H9 (cell line): ENCODE measurements at regions not wholly inside any gene's neighbourhood (a gene's known extent, or its start where the extent isn't known, plus 50 kb on each side); places are given as distances from the start of the nearest gene placed in this dataset.

Source experiments
- DNase-seq: peaks from one replicate; pipeline ENCODE4 v3.0.0-alpha.2; 2017
- H2AFZ ChIP-seq: one replicate; pipeline ENCODE4 v1.6.1; 2013; ENCODE audit warnings: mild to moderate bottlenecking, low read length, control low read depth, moderate library complexity
- H2AK5ac ChIP-seq: 2 replicates; pipeline ENCODE4 v1.6.1; 2013; ENCODE audit warnings: low read length, control low read depth, mixed read lengths; ENCODE audit not compliant: insufficient read length
- H2BK120ac ChIP-seq: one replicate; pipeline ENCODE4 v1.6.1; 2013; ENCODE audit warnings: low read depth, mild to moderate bottlenecking, low read length, control low read depth, inconsistent platforms; ENCODE audit not compliant: poor library complexity, severe bottlenecking
- H2BK12ac ChIP-seq: 2 replicates; pipeline ENCODE4 v1.6.1; 2013; ENCODE audit warnings: low read length, control low read depth, mixed read lengths, low read depth; ENCODE audit not compliant: insufficient read length
- H2BK15ac ChIP-seq: 2 replicates; pipeline ENCODE4 v1.6.1; 2013; ENCODE audit warnings: low read depth, low read length, control low read depth
- H2BK20ac ChIP-seq: one replicate; pipeline ENCODE4 v1.6.1; 2013; ENCODE audit warnings: low read depth, mild to moderate bottlenecking, low read length, control low read depth, inconsistent platforms; ENCODE audit not compliant: poor library complexity, severe bottlenecking
- H2BK5ac ChIP-seq: 2 replicates; pipeline ENCODE4 v1.6.1; 2013; ENCODE audit warnings: low read length, control low read depth, mixed read lengths; ENCODE audit not compliant: insufficient read length
- H3K14ac ChIP-seq: 2 replicates; pipeline ENCODE4 v1.6.1; 2013; ENCODE audit warnings: low read length, control low read depth; ENCODE audit not compliant: insufficient read depth
- H3K18ac ChIP-seq: 2 replicates; pipeline ENCODE4 v1.6.1; 2013; ENCODE audit warnings: low read depth, mild to moderate bottlenecking, mixed read lengths, low read length, control low read depth; ENCODE audit not compliant: insufficient read length
- H3K23ac ChIP-seq: 2 replicates; pipeline ENCODE4 v1.6.1; 2013; ENCODE audit warnings: low read length, control low read depth, mixed read lengths, low read depth; ENCODE audit not compliant: insufficient read length
- H3K23me2 ChIP-seq: 2 replicates; pipeline ENCODE4 v1.6.1; 2013; ENCODE audit warnings: low read depth, mild to moderate bottlenecking, mixed read lengths, low read length, control low read depth; ENCODE audit not compliant: insufficient read length, poor library complexity, severe bottlenecking
- H3K27ac ChIP-seq: 2 replicates; pipeline ENCODE4 v1.5.1; 2013; ENCODE audit warnings: low read length, control low read depth, mixed read lengths, low read depth; ENCODE audit not compliant: insufficient read length
- H3K27me3 ChIP-seq: 2 replicates; pipeline ENCODE4 v1.6.1; 2013; ENCODE audit warnings: low read length, control low read depth, inconsistent platforms; ENCODE audit not compliant: insufficient read depth
- H3K4ac ChIP-seq: 2 replicates; pipeline ENCODE4 v1.6.1; 2013; ENCODE audit warnings: low read depth, mild to moderate bottlenecking, control low read depth, inconsistent platforms, low read length, moderate library complexity
- H3K4me1 ChIP-seq: 2 replicates; pipeline ENCODE4 v1.6.1; 2013; ENCODE audit warnings: low read length, control low read depth, inconsistent platforms; ENCODE audit not compliant: insufficient read depth
- H3K4me2 ChIP-seq: 2 replicates; pipeline ENCODE4 v1.6.1; 2013; ENCODE audit warnings: low read length, control low read depth, mixed read lengths; ENCODE audit not compliant: insufficient read length, insufficient read depth
- H3K56ac ChIP-seq: 2 replicates; pipeline ENCODE4 v1.6.1; 2013; ENCODE audit warnings: low read depth, mild to moderate bottlenecking, mixed read lengths, low read length, control low read depth; ENCODE audit not compliant: insufficient read length
- H3K79me1 ChIP-seq: 2 replicates; pipeline ENCODE4 v1.6.1; 2013; ENCODE audit warnings: low read depth, mild to moderate bottlenecking, moderate library complexity, low read length, control low read depth, inconsistent platforms; ENCODE audit not compliant: insufficient read depth, poor library complexity, severe bottlenecking
- H3K79me2 ChIP-seq: 2 replicates; pipeline ENCODE4 v1.6.1; 2013; ENCODE audit warnings: low read length, control low read depth, inconsistent platforms; ENCODE audit not compliant: insufficient read depth
- H3K9ac ChIP-seq: 2 replicates; pipeline ENCODE4 v1.6.1; 2013; ENCODE audit warnings: low read length, control low read depth, mixed read lengths; ENCODE audit not compliant: insufficient read length; ENCODE audit errors: extremely low read depth
- H3K9me3 ChIP-seq: one replicate; pipeline ENCODE4 v1.6.1; 2013; ENCODE audit warnings: low read depth, low read length, inconsistent platforms; ENCODE audit not compliant: control insufficient read depth
- H3T11ph ChIP-seq: one replicate; pipeline ENCODE4 v1.6.1; 2013; ENCODE audit warnings: mild to moderate bottlenecking, low read length, control low read depth, inconsistent platforms
- H4K20me1 ChIP-seq: one replicate; pipeline ENCODE4 v1.6.1; 2013; ENCODE audit not compliant: control insufficient read depth, insufficient read length, insufficient read depth
- H4K5ac ChIP-seq: 2 replicates; pipeline ENCODE4 v1.6.1; 2013; ENCODE audit warnings: low read depth, mild to moderate bottlenecking, mixed read lengths, low read length, control low read depth; ENCODE audit not compliant: insufficient read length
- H4K8ac ChIP-seq: replicated peaks from 2 replicates; pipeline ENCODE4 v1.6.1; 2013; ENCODE audit warnings: low read length, control low read depth, mixed read lengths, low read depth; ENCODE audit not compliant: insufficient read length
- H4K91ac ChIP-seq: 2 replicates; pipeline ENCODE4 v1.6.1; 2013; ENCODE audit warnings: low read depth, mild to moderate bottlenecking, moderate library complexity, mixed read lengths, low read length, control low read depth; ENCODE audit not compliant: insufficient read length
- H3K27ac Mint-ChIP-seq, 3 experiments: 2 replicates in 2 of 3; 3 replicates in 1 of 3; pipeline ENCODE4 v1.8.0; 2020 to 2021; ENCODE audit warnings: mixed read lengths in 3 of 3, mild to moderate bottlenecking in 1 of 3, moderate library complexity in 1 of 3
- H3K27me3 Mint-ChIP-seq: 2 replicates; pipeline ENCODE4 v1.8.0; 2021; ENCODE audit warnings: low read depth, mild to moderate bottlenecking, moderate library complexity, mixed read lengths
- H3K36me3 Mint-ChIP-seq, 3 experiments: 2 replicates in 2 of 3; 3 replicates in 1 of 3; pipeline ENCODE4 v1.8.0; 2020 to 2021; ENCODE audit warnings: low read depth in 3 of 3, mixed read lengths in 3 of 3; ENCODE audit not compliant: insufficient read depth in 1 of 3
- H3K4me1 Mint-ChIP-seq, 2 experiments: 2 replicates each; pipeline ENCODE4 v1.8.0; 2020; ENCODE audit warnings: mixed read lengths in 2 of 2
- H3K4me3 Mint-ChIP-seq, 2 experiments: 2 replicates in 1 of 2; 3 replicates in 1 of 2; pipeline ENCODE4 v1.8.0; 2020 to 2021; ENCODE audit warnings: mild to moderate bottlenecking in 2 of 2, mixed read lengths in 2 of 2, moderate library complexity in 1 of 2
- H3K9me3 Mint-ChIP-seq, 2 experiments: 2 replicates in 1 of 2; 3 replicates in 1 of 2; pipeline ENCODE4 v1.8.0; 2020; ENCODE audit warnings: mild to moderate bottlenecking in 2 of 2, mixed read lengths in 2 of 2, moderate library complexity in 1 of 2
- CTCF ChIP-seq: fragments of 200-600 bp; sonication (generic); conservative IDR thresholded peaks from 3 replicates; pipeline ENCODE4 v1.8.0; 2021; ENCODE audit warnings: antibody characterized with exemption, mild to moderate bottlenecking
- WGBS: extraction: QIAGEN DNeasy Blood & Tissue Kit; methylation state at CpG from one replicate; pipeline ENCODE4 v1.1.7; 2013; ENCODE audit warnings: missing lambda C conversion rate, low lambda C conversion rate, mixed read lengths; ENCODE audit not compliant: insufficient read length; ENCODE audit errors: extremely low coverage; 5-methylcytosine and 5-hydroxymethylcytosine counted together

- no peak for TF ChIP-seq CTCF
- H3K4me1 Mint-ChIP-seq: peaks cover 2 to 6% of the 10 kb centered on the region in 2 experiments; a peak in 2 of 4 replicates
- no peak for DNase-seq
- Histone ChIP-seq H3K9me3 (no peaks in the 10 kb centered on the region), H2BK120ac (no peak overlapping the region), H3K27me3 (no peaks in the 10 kb centered on the region), H3K23me2 (no peaks in the 10 kb centered on the region), H3K4ac (no peak overlapping the region), H4K20me1 (no peaks in the 10 kb centered on the region), H3K79me1 (no peaks in the 10 kb centered on the region), H2BK15ac (no peak overlapping the region), H2AK5ac (no peak overlapping the region), H2BK20ac (no peak overlapping the region), H4K91ac (no peak overlapping the region), H2BK12ac (no peak overlapping the region), H3K56ac (no peak overlapping the region), H3T11ph (no peak overlapping the region), H3K14ac (no peak overlapping the region), H2BK5ac (no peak overlapping the region), H3K23ac (no peak overlapping the region), H3K4me1 (no peaks in the 10 kb centered on the region; the same call in 1 of the 2 replicates), H4K5ac (no peak overlapping the region), H3K27ac (no peak overlapping the region), H3K9ac (no peak overlapping the region), H3K4me2 (no peak overlapping the region), H4K8ac (no peak overlapping the region), H2AFZ (no peak overlapping the region), H3K79me2 (no peaks in the 10 kb centered on the region), H3K18ac (no peak overlapping the region)
- no peaks in the 10 kb centered on the region for H3K36me3 Mint-ChIP-seq
- no peaks in the 10 kb centered on the region; the same call in 1 of the 2 replicates for H3K27me3 Mint-ChIP-seq
- no peak overlapping the region for H3K4me3 Mint-ChIP-seq
- no peak overlapping the region for H3K27ac Mint-ChIP-seq
- no CpG with 5 or more reads among the region's 3 CpGs for WGBS
- no peaks in the 10 kb centered on the region; a peak in 2 of 5 replicates for H3K9me3 Mint-ChIP-seq
Measured at GRCh38 chr12:76940671-76941445, 62.0 kb upstream of the CSRP2 start.
